Progenitor cell of endocrine pancreas (in vitro differentiated cells): ENCODE measurements at regions not wholly inside any gene's neighbourhood (a gene's known extent, or its start where the extent isn't known, plus 50 kb on each side); places are given as distances from the start of the nearest gene placed in this dataset.

Experiments used
- DNase-seq: peaks from one replicate; pipeline ENCODE4 v3.0.0; 2021; ENCODE audit warnings: low spot score; ENCODE audit not compliant: unreplicated experiment
- H3K27ac Mint-ChIP-seq: 2 replicates; pipeline ENCODE4 v1.8.0; 2021; ENCODE audit warnings: mild to moderate bottlenecking, moderate library complexity, mixed read lengths
- H3K27me3 Mint-ChIP-seq: 2 replicates; pipeline ENCODE4 v1.8.0; 2021; ENCODE audit warnings: mixed read lengths
- H3K36me3 Mint-ChIP-seq: 2 replicates; pipeline ENCODE4 v1.8.0; 2022; ENCODE audit warnings: mixed read lengths; ENCODE audit not compliant: insufficient read depth
- H3K4me1 Mint-ChIP-seq: 2 replicates; pipeline ENCODE4 v1.8.0; 2021; ENCODE audit warnings: low read depth, mixed read lengths
- H3K4me3 Mint-ChIP-seq: 2 replicates; pipeline ENCODE4 v1.8.0; 2021; ENCODE audit warnings: low read depth, mild to moderate bottlenecking, moderate library complexity, mixed read lengths
- H3K9me3 Mint-ChIP-seq: 2 replicates; pipeline ENCODE4 v1.8.0; 2021; ENCODE audit warnings: low read depth, mixed read lengths
- TF ChIP-seq, protein P1 (sequence below): fragments of 200-600 bp; sonication (generic); IDR thresholded peaks from one replicate; pipeline ENCODE4 v1.5.0; 2021; ENCODE audit warnings: antibody characterized with exemption, mild to moderate bottlenecking; ENCODE audit not compliant: unreplicated experiment

- no peak overlapping the region for H3K4me3 Mint-ChIP-seq
- no peak overlapping the region for H3K27ac Mint-ChIP-seq
- no peak for DNase-seq
- TF ChIP-seq, protein P1, sequence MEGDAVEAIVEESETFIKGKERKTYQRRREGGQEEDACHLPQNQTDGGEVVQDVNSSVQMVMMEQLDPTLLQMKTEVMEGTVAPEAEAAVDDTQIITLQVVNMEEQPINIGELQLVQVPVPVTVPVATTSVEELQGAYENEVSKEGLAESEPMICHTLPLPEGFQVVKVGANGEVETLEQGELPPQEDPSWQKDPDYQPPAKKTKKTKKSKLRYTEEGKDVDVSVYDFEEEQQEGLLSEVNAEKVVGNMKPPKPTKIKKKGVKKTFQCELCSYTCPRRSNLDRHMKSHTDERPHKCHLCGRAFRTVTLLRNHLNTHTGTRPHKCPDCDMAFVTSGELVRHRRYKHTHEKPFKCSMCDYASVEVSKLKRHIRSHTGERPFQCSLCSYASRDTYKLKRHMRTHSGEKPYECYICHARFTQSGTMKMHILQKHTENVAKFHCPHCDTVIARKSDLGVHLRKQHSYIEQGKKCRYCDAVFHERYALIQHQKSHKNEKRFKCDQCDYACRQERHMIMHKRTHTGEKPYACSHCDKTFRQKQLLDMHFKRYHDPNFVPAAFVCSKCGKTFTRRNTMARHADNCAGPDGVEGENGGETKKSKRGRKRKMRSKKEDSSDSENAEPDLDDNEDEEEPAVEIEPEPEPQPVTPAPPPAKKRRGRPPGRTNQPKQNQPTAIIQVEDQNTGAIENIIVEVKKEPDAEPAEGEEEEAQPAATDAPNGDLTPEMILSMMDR: no peak
- H3K27me3 Mint-ChIP-seq: no peaks in the 10 kb centered on the region
- peaks cover 1% of the 10 kb centered on the region for H3K4me1 Mint-ChIP-seq
- H3K36me3 Mint-ChIP-seq: no peaks in the 10 kb centered on the region
- peaks cover 12% of the 10 kb centered on the region for H3K9me3 Mint-ChIP-seq
Observed at GRCh38 chr10:36578306-36578705, 547.1 kb upstream of the ANKRD30A start.

DNA sequence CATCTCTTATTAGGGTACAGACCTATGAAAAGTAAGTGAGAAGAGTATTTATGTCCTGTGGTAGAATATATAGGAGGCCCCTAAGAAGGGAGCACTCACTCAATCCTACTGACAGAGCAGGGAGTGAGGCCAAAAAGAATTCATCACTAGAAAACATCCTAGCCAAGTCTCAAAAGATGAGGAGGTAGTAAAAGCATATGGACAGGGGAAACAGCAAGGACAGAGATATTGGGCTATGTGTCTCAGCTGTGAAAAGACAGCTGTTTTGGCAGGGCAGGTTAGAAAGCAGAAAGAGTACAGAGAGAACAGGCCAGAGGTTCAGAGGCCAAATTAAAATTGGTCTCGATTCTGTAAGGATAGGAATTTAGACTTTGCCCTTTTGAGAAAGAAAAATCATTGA is 548.3 kb upstream of the ANKRD30A start:
- H3K4me1 Mint-ChIP-seq: no peaks in the 10 kb centered on the region
- TF ChIP-seq, protein P1: no peak
- DNase-seq: no peak
- peaks cover 12% of the 10 kb centered on the region for H3K9me3 Mint-ChIP-seq
- H3K27ac Mint-ChIP-seq: no peak overlapping the region
- H3K4me3 Mint-ChIP-seq: no peak overlapping the region
- H3K27me3 Mint-ChIP-seq: no peaks in the 10 kb centered on the region
- H3K36me3 Mint-ChIP-seq: no peaks in the 10 kb centered on the region

GRCh38 chr10:36574207-36574606 is 551.2 kb upstream of the ANKRD30A start:
- DNase-seq: no peak
- H3K27me3 Mint-ChIP-seq: no peaks in the 10 kb centered on the region
- no peak overlapping the region for H3K27ac Mint-ChIP-seq
- H3K9me3 Mint-ChIP-seq: peaks cover 9% of the 10 kb centered on the region
- H3K4me3 Mint-ChIP-seq: no peak overlapping the region
- TF ChIP-seq, protein P1: no peak
- no peaks in the 10 kb centered on the region for H3K36me3 Mint-ChIP-seq
- no peaks in the 10 kb centered on the region for H3K4me1 Mint-ChIP-seq

DNA sequence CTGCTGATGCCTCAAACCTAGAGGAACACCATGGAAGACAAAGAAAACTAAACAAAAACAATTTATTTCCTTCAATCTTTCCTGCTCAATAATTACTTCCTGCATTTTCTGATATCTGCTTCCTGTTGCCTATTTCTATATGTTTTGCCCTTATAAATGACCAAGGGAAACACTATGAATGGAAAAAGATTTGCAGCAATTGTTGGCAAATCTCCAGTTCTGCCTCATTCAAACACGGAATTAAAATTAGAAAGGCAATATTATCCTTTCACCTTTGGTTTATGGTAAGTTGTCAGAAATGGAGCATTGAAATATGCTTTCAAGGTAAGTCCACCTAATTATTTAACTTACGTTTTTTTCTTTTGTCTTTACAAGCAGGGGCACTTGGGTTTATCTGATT is 552.2 kb upstream of the ANKRD30A start:
- H3K4me1 Mint-ChIP-seq: no peaks in the 10 kb centered on the region
- H3K27ac Mint-ChIP-seq: no peak overlapping the region
- TF ChIP-seq, protein P1: no peak
- H3K36me3 Mint-ChIP-seq: no peaks in the 10 kb centered on the region
- H3K27me3 Mint-ChIP-seq: no peaks in the 10 kb centered on the region
- DNase-seq: no peak
- H3K4me3 Mint-ChIP-seq: no peak overlapping the region
- H3K9me3 Mint-ChIP-seq: peaks cover 8% of the 10 kb centered on the region

DNA sequence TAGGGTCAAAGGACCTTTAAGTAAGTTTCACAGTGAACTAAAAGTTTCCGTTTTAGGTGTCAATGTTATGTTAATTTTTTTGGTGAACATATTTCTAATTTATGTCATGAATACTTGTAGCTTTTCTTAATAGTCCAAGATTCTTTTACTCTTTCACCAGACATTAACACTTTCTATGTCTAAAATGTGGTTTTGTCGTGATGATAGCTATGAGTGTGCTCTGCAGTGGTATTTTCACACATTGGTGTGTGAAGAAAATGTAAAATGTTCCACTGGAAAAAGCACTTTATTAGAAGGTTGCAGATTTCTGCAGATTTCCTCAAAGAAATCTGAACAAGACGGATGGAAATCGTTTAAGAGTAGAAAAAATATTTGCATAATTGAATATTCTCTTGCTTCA is 561.0 kb upstream of the ANKRD30A start:
- TF ChIP-seq, protein P1: no peak
- no peaks in the 10 kb centered on the region for H3K4me1 Mint-ChIP-seq
- H3K27me3 Mint-ChIP-seq: no peaks in the 10 kb centered on the region
- H3K27ac Mint-ChIP-seq: no peak overlapping the region
- no peak for DNase-seq
- H3K36me3 Mint-ChIP-seq: no peaks in the 10 kb centered on the region
- no peak overlapping the region for H3K4me3 Mint-ChIP-seq
- no peaks in the 10 kb centered on the region for H3K9me3 Mint-ChIP-seq
